ENCODE measurements at regions not wholly inside any gene's neighbourhood (a gene's known extent, or its start where the extent isn't known, plus 50 kb on each side); places are given as distances from the start of the nearest gene placed in this dataset.

- Histone ChIP-seq H3K27ac (ENCODE audit: low read length) (no peak overlapping the region), H3K27me3 (ENCODE audit: control insufficient read depth, insufficient read depth, low read length) (no peaks in the 10 kb centered on the region), H3K9me3 (ENCODE audit: control insufficient read depth, insufficient read depth, low read depth, low read length) (no peaks in the 10 kb centered on the region), H3K36me3 (ENCODE audit: control insufficient read depth, insufficient read depth, low read length) (no peaks in the 10 kb centered on the region), H3K4me3 (ENCODE audit: low read depth in 2 of 2, low read length in 2 of 2) (no peak overlapping the region), H3K4me1 (ENCODE audit: control insufficient read depth, insufficient read depth, low read length) (no peaks in the 10 kb centered on the region)
- DNase-seq (ENCODE audit: low read depth, low spot score) (no peak), ATAC-seq (peak; percentile 56)
- no peak for TF ChIP-seq SIN3A (IDR thresholded peaks at IDR 0.05; ENCODE audit: borderline replicate concordance, insufficient read depth, low read depth, low read length)
- no peak for TF ChIP-seq REST (IDR thresholded peaks at IDR 0.05; ENCODE audit: insufficient read depth in 1 of 2, low read depth in 2 of 2, low read length in 1 of 2)
- no peak for TF ChIP-seq POLR2AphosphoS5 (IDR thresholded peaks at IDR 0.05; ENCODE audit: low read depth, low read length)
- no peak for TF ChIP-seq CTCF (IDR thresholded peaks at IDR 0.05)
- no peak for TF ChIP-seq TCF7L2 (IDR thresholded peaks at IDR 0.05; ENCODE audit: low read depth, low read length)
- in situ Hi-C loops (cut with HindIII; ENCODE audit: low pct_unique_long_range_greater_than_20kb, low sequenced_read_pairs) (no loop called here), intact Hi-C loops (cut with micrococcal nuclease; ENCODE audit: unreplicated experiment) (no loop called here)
- BruUV-seq (replicated peaks): no TSS peak
- POLR2A ChIA-PET: no interaction called here
- CTCF ChIA-PET: no interaction called here
Observed at GRCh38 chr7:16357921-16358320, 63.4 kb downstream of the CRPPA start.

- in situ Hi-C loops (cut with HindIII; ENCODE audit: low pct_unique_long_range_greater_than_20kb, low sequenced_read_pairs): no loop called here
- no TSS peak for BruUV-seq (replicated peaks)
- no peak overlapping the region for H3K27ac ChIP-seq (ENCODE audit: low read length)
- no peaks in the 10 kb centered on the region for H3K4me1 ChIP-seq (ENCODE audit: control insufficient read depth, insufficient read depth, low read length)
- ChIA-PET CTCF (no interaction called here), POLR2A (no interaction called here)
- ATAC-seq: 0 out of 2 replicates have a peak, but pooled peaks have one; percentile 17
- no peak for TF ChIP-seq TCF7L2 (IDR thresholded peaks at IDR 0.05; ENCODE audit: low read depth, low read length)
- no peak for TF ChIP-seq REST (IDR thresholded peaks at IDR 0.05; ENCODE audit: insufficient read depth in 1 of 2, low read depth in 2 of 2, low read length in 1 of 2)
- TF ChIP-seq SIN3A (IDR thresholded peaks at IDR 0.05; ENCODE audit: borderline replicate concordance, insufficient read depth, low read depth, low read length): no peak
- no peak for TF ChIP-seq CTCF (IDR thresholded peaks at IDR 0.05)
- TF ChIP-seq POLR2AphosphoS5 (IDR thresholded peaks at IDR 0.05; ENCODE audit: low read depth, low read length): no peak
- H3K4me3 ChIP-seq (ENCODE audit: low read depth in 2 of 2, low read length in 2 of 2): no peak overlapping the region
- intact Hi-C loops (cut with micrococcal nuclease; ENCODE audit: unreplicated experiment): no loop called here
- H3K36me3 ChIP-seq (ENCODE audit: control insufficient read depth, insufficient read depth, low read length): no peaks in the 10 kb centered on the region
- H3K9me3 ChIP-seq (ENCODE audit: control insufficient read depth, insufficient read depth, low read depth, low read length): no peaks in the 10 kb centered on the region
- DNase-seq (ENCODE audit: low read depth, low spot score): no peak
- H3K27me3 ChIP-seq (ENCODE audit: control insufficient read depth, insufficient read depth, low read length): no peaks in the 10 kb centered on the region
Observed at GRCh38 chr7:16357474-16357873, 63.9 kb downstream of the CRPPA start.

Data from Panc1 (cell line).